Loucy (cell line): ENCODE measurements at regions not wholly inside any gene's neighbourhood (a gene's known extent, or its start where the extent isn't known, plus 50 kb on each side); places are given as distances from the start of the nearest gene placed in this dataset.

ENCODE experiments used
- H2AFZ ChIP-seq: fragments of 200-600 bp; sonication (generic); 2 replicates; pipeline ENCODE4 v1.6.0; 2016; ENCODE audit warnings: antibody characterized with exemption, mild to moderate bottlenecking, low read length, moderate library complexity
- H3F3A ChIP-seq: fragments of 200-600 bp; 2 replicates; pipeline ENCODE4 v1.6.0; 2016; ENCODE audit warnings: antibody characterized with exemption, low read depth, mild to moderate bottlenecking
- H3K27me3 ChIP-seq: fragments of 200-600 bp; sonication (generic); 2 replicates; pipeline ENCODE4 v1.6.1; 2014; ENCODE audit warnings: low read length, mild to moderate bottlenecking; ENCODE audit not compliant: insufficient read depth, poor library complexity, severe bottlenecking
- H3K36me3 ChIP-seq: fragments of 200-600 bp; sonication (generic); 2 replicates; pipeline ENCODE4 v1.6.1; 2016; ENCODE audit warnings: low read length; ENCODE audit not compliant: insufficient read depth
- H3K4me1 ChIP-seq: fragments of 200-600 bp; sonication (generic); 2 replicates; pipeline ENCODE4 v1.5.1; 2014; ENCODE audit warnings: low read length, mild to moderate bottlenecking; ENCODE audit not compliant: insufficient read depth, poor library complexity, severe bottlenecking
- H3K4me2 ChIP-seq: fragments of 200-600 bp; sonication (generic); 2 replicates; pipeline ENCODE4 v1.6.0; 2014; ENCODE audit warnings: antibody characterized with exemption, low read length, low read depth, mild to moderate bottlenecking; ENCODE audit not compliant: poor library complexity, severe bottlenecking
- H3K4me3 ChIP-seq: fragments of 200-600 bp; sonication (generic); 2 replicates; pipeline ENCODE4 v1.5.1; 2014; ENCODE audit warnings: low read length, mild to moderate bottlenecking, mixed read lengths; ENCODE audit not compliant: poor library complexity, severe bottlenecking
- H3K79me2 ChIP-seq: fragments of 200-600 bp; sonication (generic); 2 replicates; pipeline ENCODE4 v1.6.1; 2014; ENCODE audit warnings: low read length; ENCODE audit not compliant: insufficient read depth
- H3K9ac ChIP-seq: fragments of 200-600 bp; sonication (generic); 2 replicates; pipeline ENCODE4 v1.6.0; 2014; ENCODE audit warnings: mild to moderate bottlenecking, low read depth, low read length, moderate library complexity; ENCODE audit not compliant: poor library complexity, severe bottlenecking
- H3K9me2 ChIP-seq: fragments of 200-600 bp; sonication (generic); replicated peaks from 2 replicates; pipeline ENCODE4 v1.6.1; 2016; ENCODE audit warnings: low read depth, low read length, mixed read lengths
- H3K9me3 ChIP-seq: fragments of 200-600 bp; sonication (generic); 2 replicates; pipeline ENCODE4 v1.6.1; 2014; ENCODE audit warnings: mild to moderate bottlenecking, antibody characterized with exemption, low read length, low read depth; ENCODE audit not compliant: insufficient read depth
- H4K20me1 ChIP-seq: fragments of 200-600 bp; sonication (generic); 2 replicates; pipeline ENCODE4 v1.6.0; 2014; ENCODE audit warnings: antibody characterized with exemption, low read length, mild to moderate bottlenecking; ENCODE audit not compliant: insufficient read depth, poor library complexity, severe bottlenecking
- CTCF ChIP-seq: fragments of 200-600 bp; sonication (generic); conservative IDR thresholded peaks from 2 replicates; pipeline ENCODE4 v1.5.1; 2014; ENCODE audit warnings: mild to moderate bottlenecking, antibody characterized with exemption, low read length
- EZH2phosphoT487 ChIP-seq: fragments of 200-600 bp; IDR thresholded peaks from 2 replicates; pipeline ENCODE4 v1.6.1; 2018; ENCODE audit warnings: antibody characterized with exemption, mild to moderate bottlenecking, moderate library complexity, borderline replicate concordance

GRCh38 chr16:82317411-82318167 lies 147.6 kb upstream of the MPHOSPH6 start:
- H3K9ac ChIP-seq = no peak overlapping the region
- H4K20me1 ChIP-seq = no peaks in the 10 kb centered on the region
- H3K79me2 ChIP-seq = no peaks in the 10 kb centered on the region
- TF ChIP-seq EZH2phosphoT487 = no peak
- TF ChIP-seq CTCF = no peak
- H3K9me2 ChIP-seq = no peaks in the 10 kb centered on the region
- H3K27me3 ChIP-seq = no peaks in the 10 kb centered on the region
- no peak overlapping the region for H2AFZ ChIP-seq
- H3K36me3 ChIP-seq = no peaks in the 10 kb centered on the region
- no peaks in the 10 kb centered on the region for H3K4me1 ChIP-seq
- H3K4me2 ChIP-seq = no peak overlapping the region
- no peaks in the 10 kb centered on the region for H3K9me3 ChIP-seq
- no peaks in the 10 kb centered on the region for H3F3A ChIP-seq
- H3K4me3 ChIP-seq = no peak overlapping the region

DNA sequence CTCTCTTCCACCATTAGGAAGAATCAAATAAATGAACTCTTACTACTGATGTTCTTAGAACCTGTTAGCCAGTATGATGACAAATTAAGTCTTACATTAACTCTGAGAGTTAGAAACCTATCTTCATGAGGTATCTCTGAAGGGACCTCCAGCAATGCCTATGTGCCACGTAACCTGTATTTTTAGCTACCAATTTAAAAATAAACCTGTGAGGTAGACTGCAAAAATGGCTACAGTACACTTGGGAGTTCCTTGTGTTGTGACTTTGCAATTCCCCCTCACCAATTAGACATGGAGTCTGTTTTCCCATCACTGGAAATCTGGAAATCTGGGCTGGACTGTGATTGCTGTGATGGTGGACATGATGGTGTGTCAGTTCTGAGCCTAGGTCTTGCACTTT lies 143.7 kb upstream of the MPHOSPH6 start:
- Histone ChIP-seq H3K9me2 (no peaks in the 10 kb centered on the region), H3K4me2 (no peak overlapping the region), H3K79me2 (no peaks in the 10 kb centered on the region), H3K27me3 (no peaks in the 10 kb centered on the region), H3K9me3 (no peaks in the 10 kb centered on the region), H3K4me3 (no peak overlapping the region), H3F3A (no peaks in the 10 kb centered on the region), H3K9ac (no peak overlapping the region), H3K4me1 (no peaks in the 10 kb centered on the region), H3K36me3 (no peaks in the 10 kb centered on the region), H2AFZ (no peak overlapping the region), H4K20me1 (no peaks in the 10 kb centered on the region)
- TF ChIP-seq CTCF (no peak), EZH2phosphoT487 (no peak)

DNA sequence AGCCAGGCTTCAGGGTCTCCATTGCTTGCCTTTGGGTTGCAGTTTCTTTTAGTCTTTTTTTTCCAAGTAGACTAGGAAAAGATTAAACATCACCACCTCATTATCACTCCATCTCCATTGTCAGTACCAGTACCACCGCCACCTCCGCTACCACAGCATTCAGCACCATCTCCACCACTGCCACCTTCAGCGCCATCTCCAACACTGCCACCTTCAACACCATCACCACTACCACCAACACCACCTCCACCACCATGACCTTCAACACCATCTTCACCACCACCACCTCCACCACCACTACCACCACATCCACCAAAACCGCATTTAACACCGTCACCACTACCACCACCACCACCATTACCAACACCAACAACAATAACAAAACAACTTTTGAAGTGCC lies 141.5 kb upstream of the MPHOSPH6 start:
- TF ChIP-seq CTCF (no peak), EZH2phosphoT487 (no peak)
- no peaks in the 10 kb centered on the region for H3K27me3 ChIP-seq
- no peak overlapping the region for H3K9ac ChIP-seq
- no peaks in the 10 kb centered on the region for H4K20me1 ChIP-seq
- H3K4me2 ChIP-seq = no peak overlapping the region
- no peaks in the 10 kb centered on the region for H3K9me3 ChIP-seq
- no peaks in the 10 kb centered on the region for H3K36me3 ChIP-seq
- no peaks in the 10 kb centered on the region for H3K79me2 ChIP-seq
- no peaks in the 10 kb centered on the region for H3K9me2 ChIP-seq
- no peaks in the 10 kb centered on the region for H3K4me1 ChIP-seq
- no peaks in the 10 kb centered on the region for H3F3A ChIP-seq
- no peak overlapping the region for H2AFZ ChIP-seq
- H3K4me3 ChIP-seq = no peak overlapping the region
